A204.1 (cell line): ENCODE measurements at regions not wholly inside any gene's neighbourhood (a gene's known extent, or its start where the extent isn't known, plus 50 kb on each side); places are given as distances from the start of the nearest gene placed in this dataset.
A peak's percentile ranks its signal among the peaks of the same experiment; 100 is the strongest.
"Not testable (repeated sequence)": the region's sequence is repeated elsewhere in the genome, so short reads cannot be mapped to it uniquely, and the experiment has no call there.

Experiments used
- FAIRE-seq: peaks from 2 replicates; lab custom pipeline; 2012; peaks lifted over from hg19 to GRCh38; lab: Jason Lieb, UNC

DNA sequence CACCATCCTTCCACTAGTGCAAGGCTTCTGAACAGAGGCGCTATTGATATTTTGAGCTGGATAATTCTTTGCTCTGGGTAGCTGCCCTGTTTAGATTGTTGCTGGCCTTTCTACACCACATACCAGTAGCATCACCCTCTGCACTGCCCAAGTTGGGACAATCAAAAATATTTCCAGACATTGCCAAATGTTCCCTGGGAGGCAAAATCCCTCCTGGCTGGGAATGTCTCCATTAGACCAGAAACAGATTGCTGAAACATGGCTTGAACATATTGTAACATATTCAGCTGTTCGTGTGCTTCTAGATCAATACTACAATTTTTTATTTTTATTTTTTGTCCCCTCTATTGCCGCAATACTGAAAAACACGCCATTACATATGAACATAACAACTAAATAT is 174.6 kb downstream of the ABCA8 start:
- no peak for FAIRE-seq

DNA sequence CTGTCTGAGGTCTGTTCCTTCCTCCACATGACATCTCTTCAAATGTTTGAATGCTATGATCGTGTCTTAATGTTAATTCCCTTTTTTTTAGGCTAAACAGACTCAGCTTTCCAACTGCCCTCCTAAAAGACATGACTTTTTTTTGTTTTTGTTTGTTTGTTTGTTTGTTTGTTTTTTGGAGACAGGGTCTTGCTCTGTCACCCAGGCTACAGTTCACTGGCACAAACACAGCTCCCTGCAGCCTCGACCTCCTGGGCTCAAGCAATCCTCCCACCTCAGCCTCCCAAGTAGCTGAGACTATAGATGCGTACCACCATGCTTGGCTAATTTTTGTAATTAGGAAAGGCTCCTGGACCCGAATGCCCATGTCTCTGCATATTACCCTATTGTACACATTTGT is 176.5 kb downstream of the ABCA8 start:
- no peak for FAIRE-seq

DNA sequence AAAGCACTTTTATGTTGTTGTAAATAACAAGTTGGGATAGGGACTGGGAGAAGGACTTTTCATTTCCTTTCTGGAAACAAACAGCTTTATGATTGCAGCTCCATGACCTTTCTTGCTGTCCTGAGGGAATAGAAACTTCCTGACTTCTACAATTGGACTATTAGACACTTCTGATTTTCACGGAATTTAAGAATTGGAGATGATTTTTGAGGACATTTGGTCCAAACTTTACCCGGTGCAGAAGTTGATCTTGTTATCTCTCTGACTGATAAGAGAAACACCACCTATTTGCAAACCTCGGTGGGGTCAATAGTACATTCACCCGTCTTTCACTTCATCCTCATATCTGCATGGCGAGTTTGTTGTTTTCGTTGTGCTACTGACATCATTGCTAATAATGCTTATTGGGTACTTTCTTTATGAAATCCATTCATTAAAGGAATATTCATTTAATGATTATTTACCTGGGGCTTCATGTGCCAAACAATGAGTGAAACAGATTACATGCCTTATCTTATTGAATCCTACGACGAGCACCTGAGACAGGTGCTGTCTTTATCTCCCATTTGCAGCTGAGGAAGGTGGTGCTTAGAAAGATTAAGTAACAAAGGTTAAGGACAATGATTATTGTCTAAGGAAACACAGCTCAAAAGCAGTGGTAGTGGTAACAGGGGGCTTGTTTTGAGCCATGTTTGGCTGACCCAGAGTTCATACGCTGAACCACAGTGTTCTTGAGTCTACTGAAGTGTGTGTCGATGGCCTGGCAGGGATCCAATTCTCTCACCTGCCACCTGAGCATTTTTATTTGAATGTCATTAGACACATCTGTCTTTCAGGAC is 176.9 kb upstream of the FAM20A start:
- no peak for FAIRE-seq

DNA sequence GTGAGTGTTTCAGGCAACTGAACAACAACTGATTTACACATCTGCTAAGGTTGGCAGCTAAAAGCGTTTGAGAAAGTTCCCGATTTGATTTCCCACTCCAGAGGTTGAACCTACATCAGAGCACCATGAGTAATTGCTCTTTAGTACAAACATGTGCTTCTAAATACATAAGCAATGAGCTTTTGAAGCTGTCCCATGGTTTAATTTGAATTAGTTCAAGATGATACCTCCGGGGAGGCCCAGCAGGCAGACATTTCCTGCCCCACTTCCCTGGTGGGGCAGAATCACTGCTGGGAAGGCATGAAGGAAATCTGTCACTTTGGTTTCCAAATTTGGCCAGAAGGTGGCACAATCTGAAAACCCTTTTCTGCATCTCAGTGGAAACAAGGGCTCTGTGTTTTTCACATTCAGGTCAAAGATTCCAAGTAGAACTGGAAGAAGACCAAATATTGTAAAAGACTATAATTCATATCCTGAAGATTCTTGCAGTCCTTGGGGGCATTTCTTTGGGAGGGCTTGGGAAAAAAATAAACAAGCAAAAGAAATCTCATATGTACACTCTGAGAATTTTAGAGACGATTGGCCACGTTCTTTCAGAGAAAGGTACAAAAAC is 176.2 kb upstream of the FAM20A start:
- no peak for FAIRE-seq

DNA sequence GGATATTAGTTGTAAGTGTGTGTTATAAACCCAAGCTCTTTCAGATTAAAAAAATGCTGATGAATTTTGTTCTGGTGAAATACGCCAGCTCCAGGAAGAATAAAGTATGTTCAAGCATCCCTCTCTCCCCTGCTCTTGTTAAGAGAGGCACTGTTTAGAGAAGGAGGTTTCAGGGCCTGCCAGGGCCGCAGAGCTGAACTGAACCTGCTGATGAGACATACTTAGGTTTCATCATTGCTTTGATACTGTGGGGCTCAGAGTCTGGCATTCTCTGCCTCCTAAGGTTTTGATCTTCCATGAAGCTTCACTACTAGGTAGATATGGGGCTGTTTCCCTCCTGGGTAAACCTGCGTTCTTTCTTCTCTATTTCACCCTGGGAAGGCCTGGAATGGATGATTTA is 175.3 kb upstream of the FAM20A start:
- no peak for FAIRE-seq

DNA sequence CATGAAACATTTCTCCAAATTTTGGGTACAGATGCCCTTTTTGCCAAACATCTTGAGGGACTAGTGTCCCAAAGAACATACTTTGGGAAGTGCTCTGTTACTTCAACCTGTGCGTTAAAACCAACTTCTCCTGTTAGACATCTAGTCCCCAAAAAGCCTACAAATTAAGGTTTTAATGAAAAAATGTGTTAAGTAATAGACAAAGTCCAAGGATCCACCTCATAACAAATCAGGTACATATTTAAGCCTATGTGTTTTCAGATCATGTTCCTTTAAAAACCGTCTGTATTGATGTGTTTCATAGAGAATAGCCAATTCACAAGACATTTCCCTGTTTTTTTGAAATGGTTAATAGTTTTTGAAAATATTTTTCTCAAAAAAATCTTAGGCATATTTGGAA is 174.8 kb upstream of the FAM20A start:
- FAIRE-seq = no peak

DNA sequence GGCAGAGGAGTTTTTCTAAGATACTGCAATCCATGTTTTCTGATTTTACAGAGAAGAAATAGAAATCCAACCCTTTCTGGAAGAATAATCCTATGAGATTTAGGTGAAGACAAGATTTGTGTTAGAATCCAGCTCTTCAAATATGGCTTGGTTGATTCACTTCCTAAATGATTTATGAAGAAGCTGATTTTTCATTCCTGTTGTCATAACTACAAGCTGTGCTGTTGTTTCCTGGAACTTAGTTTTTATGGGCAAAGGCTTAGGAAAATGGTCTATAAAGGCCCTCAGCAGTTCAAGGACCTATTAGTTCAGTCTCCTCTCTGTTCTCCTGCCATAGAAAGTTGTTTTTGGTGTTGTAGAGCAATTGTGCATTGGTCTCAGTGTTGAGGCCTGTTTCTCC is 174.2 kb upstream of the FAM20A start:
- FAIRE-seq = no peak

DNA sequence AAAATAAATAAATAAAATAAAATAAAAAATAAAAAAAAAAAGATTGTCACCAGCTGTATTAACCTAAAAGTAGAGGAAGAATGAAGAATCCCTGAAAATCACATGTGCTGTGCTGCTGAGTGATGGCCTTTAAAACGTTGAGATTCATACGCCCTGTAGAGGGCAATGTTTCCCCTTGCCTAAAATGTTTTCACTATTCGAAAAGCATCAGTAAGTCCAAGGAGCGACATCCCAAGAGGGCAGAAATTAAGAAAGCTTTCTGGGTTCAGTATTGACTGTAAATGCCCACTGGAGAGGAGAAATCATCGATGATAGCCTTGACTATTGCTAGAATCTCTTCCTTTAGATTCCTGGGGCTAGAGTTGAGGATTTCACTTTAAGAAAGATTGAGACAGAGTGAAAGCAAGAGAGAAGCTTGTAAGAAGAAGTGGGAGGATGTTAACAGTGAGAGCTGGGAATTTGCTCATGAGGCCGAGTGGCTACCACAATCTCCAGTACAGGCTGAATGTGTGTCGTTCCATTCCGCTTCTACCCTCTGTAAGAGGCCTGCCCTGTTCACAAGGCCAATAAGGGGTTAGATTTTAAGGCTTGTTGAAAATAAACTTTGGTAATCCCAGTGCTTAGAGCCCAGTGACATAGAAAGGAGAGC is 170.8 kb upstream of the FAM20A start:
- FAIRE-seq = peak; percentile 78

DNA sequence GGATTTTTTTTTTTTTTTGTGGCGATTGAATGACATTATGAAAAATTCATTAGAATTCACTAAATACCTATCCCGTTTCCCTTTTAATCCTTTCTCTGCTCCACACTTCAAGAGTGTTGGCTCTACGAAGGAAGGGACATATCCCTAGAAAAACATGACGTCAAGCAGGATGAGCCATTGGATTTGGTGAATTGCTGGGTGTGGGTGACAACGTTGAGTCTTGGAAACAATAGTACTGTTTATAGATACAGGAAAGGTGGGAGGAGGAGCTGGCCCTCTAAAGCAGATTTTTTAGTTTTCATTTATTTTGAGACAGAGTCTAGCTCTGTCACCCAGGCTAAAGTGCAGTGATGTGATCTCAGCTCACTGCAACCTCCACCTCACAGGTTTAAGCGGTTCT is 167.6 kb upstream of the FAM20A start:
- FAIRE-seq = no peak

DNA sequence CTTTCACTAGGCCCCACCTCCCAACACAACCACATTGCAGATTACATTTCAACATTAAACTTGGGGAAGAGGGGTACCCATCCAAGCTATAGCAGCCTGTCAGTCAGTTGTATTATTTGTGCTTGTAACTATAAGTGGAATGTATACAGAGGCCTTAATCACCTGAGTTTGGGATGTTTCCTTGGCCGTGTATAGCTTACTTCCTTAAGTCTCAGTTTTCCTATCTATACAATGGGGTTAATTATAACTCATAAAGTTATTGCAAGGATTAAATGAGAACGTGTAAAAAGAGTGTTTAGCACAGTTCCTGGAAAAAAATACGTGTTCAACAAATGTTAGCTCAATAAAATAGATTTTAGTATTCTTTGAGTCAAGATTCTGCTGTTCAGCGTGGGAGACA is 165.5 kb upstream of the FAM20A start:
- FAIRE-seq = no peak

DNA sequence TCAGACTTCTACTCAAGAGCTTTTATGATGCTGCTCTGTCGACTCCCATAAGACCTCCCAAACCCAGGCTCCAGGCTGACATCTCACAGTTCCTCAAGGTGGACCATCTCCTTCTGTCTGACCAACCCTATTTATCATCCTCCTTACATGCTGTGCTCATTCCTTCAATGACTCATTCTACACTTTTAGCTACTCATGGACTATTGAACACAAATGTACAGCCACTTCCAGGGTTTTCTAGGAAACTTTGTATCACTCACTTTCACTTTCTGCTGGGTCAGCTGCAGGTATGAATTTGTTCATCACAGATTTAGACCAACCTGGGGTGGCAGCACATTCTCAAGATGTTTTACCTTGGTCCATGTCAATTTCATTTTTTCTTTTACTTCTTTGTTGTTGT is 162.4 kb upstream of the FAM20A start:
- no peak for FAIRE-seq

DNA sequence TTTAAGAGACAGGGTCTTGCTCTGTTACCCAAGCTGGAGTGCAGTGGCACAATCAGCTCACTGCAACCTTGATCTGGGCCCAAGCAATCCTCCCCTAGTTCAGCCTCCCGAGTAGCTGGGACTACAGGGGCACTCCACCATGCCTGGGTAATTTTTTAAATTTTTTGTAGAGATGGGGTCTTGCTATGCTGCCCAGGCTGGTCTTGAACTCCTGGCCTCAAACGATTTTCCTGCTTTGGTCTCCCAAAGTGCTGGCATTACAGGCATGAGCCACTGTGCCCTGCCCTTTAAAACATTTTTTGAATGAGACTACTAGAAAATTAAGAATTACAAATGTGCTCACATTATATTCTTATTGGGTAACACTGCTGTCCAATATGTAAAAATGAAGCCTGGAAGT is 161.7 kb upstream of the FAM20A start:
- no peak for FAIRE-seq

DNA sequence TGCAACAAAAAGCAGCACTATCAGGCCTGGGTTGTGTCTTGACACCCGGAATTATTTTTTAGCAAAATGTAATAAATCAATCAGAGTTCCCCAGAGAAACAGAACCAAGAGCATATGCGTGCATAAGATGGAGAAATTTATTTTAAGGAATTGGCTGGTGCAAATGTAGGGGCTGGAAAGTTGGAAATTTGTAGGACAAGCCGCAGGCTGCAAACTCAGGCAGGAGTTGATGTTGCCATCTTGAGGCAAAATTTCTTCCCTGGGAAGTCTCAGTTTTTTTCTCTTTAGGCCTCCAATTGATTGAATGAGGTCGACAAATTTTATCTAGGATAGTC is 158.9 kb upstream of the FAM20A start:
- FAIRE-seq = no peak

DNA sequence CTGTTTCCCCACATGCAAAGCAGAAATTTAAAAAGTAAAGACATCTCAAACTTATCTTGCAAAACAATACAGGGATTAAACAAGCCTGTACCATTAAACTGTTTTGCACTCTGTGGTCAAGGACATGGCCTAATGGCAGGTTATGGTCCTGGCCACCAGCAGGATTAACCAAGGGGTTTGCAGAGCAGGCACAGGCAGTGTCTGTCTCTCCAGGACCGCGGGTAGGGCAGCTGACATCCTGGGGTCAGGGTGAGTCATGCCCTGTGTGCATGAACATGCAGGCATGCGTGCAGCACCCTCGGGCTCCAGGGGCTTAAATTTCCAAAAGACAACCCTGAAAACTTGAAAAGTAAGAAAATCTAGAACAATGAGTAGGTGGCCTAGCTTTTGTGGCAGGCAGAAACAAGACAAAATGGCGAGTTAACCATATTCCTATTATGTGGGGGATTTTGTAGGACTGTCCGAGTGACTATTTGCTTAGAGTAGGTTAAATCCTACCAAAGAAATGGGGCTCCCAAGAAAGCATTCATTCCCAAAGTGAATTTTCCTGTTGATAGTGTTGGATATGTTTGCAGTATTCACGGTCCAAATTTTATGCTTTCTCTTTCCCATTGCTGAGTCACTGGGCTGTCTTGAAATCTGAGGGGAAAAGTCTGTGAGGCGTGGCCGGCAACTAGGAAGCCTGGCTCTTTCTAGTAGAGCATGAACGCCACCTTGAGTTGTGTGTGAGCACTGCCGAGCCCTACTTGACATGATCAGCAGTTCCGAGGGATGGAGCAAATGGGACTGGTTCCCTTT is 158.4 kb upstream of the FAM20A start:
- FAIRE-seq = peak; percentile 96

DNA sequence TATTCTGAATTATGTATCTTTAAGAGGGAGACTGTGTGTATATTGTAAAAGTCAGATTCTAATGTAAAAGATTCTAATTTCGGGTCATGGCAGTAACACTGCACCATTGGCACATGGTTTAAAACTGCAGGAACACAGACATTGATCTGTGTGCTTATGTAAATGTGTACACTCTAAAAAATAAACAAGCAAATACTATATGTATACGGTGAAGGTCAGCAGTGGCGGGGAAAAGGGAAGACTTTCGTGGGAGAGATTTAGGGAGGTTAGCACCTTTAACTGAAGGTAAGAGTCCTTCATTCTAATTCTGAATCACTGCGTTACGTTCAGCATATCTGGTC is 157.8 kb upstream of the FAM20A start:
- FAIRE-seq = no peak

DNA sequence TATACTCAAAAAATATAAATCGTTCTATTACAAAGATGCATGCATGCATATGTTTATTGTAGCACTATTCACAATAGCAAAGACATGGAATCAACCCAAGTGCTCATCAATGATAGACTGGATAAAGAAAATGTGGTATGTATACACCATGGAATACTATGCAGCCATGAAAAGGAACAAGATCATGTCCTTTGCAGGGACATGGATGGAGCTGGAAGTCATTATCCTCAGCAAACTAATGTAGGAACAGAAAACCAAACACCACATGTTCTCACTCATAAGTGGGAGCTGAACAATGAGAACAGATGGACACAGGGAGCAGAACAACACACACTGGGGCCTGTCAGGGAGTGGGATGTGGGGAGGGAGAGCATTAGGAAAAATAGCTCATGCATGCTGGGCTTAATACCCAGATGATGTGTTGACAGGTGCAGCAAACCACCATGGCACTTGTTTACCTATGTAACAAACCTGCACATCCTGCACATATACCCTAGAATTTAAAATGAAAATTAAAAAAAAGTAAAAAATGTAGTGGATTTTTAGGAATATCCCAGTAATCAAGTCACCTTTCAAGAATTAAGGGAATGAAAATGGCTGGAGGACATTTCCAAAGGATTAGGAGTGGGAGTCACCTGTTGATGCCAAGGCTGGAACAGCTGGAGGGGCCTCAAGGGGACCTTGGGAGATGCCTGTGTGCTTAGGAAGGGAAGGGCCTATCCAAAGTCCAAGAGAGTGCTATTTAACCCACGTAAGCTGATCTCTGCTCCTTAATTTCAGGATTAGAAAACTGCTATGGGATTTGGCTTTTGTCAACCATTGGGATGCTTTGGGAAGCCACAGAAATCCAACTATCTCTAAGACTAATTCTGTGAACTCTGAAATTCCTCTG is 156.9 kb upstream of the FAM20A start:
- FAIRE-seq = not testable (repeated sequence)

DNA sequence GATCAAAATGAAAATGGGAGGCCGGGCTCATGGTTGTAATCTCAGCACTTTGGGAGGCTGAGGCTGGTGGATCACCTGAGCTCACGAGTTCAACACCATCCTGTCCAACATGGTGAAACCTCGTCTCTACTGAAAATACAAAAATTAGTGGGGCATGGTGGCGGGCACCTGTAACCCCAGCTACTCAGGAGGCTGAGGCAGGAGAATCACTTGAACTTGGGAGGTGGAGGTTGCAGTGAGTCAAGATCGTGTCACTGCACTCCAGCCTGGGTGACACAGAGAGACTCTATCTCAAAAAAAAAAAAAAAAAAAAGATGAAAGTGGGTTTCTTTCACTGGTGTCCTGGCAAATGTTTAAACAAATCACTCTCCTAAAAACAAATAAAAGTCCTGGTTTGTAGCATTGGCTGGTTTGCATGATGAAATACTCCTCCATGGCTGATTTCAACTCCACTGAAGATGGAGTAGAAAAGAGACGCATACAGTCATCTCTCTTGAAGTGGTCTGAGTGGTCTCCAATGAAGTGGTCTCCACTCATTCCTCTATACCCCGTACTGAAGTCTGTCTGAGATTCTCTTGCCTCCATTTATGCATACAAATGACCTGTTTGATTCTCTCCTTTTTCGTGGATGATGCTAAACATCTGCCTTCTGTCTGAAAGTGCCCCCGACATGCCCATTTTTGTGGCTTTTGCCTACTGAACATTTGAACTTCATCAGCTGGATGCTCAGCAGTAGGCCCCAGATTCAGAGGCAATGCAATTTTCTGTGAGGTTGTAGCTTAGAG is 153.0 kb upstream of the FAM20A start:
- FAIRE-seq = no peak

DNA sequence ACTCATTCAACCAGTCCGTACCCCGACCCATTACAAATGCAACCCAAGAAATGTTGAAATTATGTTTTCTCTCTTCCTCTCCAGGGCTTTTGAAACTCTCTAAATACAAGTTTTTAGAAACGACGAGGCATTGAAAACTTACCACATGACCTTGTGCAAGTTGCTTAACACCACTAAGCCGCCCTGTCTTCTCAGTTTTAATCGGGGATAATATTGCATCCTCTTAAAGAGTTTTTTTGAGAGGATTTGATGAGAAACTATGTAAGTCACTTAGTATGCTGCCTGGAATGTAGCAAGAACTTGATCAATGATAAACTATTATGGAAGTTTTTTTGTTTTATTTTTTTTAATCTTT is 149.0 kb upstream of the FAM20A start:
- no peak for FAIRE-seq

DNA sequence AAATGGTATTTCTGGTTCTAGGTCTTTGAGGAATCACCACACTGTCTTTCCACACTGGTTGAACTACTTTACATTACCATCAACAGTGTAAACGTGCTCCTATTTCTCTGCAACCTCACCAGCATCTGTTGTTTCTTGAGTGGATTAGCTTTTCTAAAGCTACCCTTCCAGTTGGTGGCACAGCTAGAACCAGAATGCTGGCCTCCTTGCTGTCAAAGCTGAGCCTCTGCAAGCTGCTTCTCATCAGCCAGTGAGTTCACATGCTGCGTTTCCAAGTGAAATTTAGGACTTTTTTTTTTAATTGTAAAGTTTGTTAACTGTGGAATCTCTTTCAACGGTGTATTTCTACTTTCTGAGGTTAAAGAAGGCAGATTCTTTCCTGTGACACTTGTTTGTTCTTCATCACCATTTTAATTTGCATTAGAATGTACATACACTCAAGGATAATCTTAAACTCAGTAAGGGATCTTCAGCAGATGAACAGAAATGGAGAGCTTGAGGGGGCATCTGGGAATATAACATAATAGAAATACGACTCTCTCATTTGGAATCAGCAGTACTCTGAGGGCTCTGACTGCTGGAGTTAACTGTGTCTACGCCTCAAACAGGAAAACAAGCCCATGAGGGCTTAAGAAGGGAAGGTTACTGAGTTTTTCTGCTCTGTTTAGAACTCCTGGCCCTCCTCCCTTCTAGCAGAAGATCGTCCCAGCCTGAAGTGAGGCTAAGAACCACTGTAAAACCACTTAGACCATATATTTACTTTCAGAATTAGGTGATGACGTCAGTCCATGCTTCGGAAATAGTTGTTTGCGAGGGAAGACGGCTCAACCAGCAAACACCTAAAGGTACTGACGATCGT is 148.4 kb upstream of the FAM20A start:
- FAIRE-seq = no peak

DNA sequence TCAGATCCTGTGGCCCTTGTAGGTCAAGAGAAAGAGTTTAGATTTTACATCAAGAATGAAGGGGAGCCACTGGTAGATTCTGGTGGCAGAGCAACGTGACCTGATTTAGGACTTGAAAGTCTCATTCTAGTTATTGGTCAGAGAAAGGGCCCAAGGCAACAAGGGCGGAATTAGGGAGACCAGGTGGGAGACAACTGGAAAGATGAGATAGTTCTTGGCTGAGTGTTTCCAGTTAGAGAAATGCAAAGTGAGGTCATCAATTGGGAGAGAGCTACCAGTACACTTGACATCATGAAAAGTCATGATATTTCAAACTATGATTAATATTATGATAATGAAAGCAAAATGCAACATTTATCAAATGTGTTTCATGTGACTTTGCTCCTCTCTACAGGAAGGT is 147.2 kb upstream of the FAM20A start:
- no peak for FAIRE-seq
